ENCODE measurements at regions not wholly inside any gene's neighbourhood (a gene's known extent, or its start where the extent isn't known, plus 50 kb on each side); places are given as distances from the start of the nearest gene placed in this dataset.
"Not testable (repeated sequence)": the region's sequence is repeated elsewhere in the genome, so short reads cannot be mapped to it uniquely, and the experiment has no call there.

GRCh38 chr2:34242763-34243123, 643.6 kb upstream of the FAM98A start:
- DNase-seq = no peak

DNA sequence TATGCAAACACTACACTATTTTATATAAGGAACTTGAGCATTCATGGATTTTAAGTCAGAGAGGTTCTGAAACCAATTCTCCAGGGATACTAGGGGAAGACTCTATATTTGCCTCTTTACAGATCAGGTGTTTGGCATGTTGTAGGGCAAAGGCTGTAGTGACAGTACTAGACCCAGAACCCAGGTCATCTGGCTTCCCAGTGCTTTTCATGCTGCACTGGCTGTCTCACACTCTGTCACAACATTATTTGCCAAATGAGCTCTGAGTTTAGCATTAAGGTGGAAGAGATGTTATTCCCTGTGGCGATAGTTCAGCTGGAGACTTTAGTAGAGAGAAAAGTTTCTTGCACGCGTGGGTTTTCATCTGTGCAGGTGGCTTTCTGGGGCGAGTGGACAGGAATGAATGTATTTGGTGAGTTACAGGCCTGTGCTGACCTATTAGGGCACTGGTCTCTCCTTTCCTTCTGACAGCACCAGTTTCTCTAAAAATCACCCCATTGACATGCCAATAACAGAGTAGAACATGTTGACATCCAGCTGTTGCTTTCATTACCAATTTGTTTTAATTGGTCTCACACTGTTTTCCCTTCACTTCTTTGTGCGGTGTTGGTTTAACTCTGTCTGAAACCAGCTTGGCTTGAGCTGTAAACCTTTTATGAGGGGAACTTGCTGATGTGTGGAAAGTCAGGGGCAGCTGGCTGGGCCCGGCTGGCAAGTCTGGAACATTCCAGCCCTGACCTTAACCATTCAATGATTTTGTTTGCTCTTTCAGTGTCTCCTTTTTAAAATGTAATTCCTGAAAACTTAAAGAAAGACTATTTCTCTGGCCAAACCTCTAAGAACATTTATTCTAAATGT, 643.0 kb upstream of the FAM98A start:
- no peak for DNase-seq

DNA sequence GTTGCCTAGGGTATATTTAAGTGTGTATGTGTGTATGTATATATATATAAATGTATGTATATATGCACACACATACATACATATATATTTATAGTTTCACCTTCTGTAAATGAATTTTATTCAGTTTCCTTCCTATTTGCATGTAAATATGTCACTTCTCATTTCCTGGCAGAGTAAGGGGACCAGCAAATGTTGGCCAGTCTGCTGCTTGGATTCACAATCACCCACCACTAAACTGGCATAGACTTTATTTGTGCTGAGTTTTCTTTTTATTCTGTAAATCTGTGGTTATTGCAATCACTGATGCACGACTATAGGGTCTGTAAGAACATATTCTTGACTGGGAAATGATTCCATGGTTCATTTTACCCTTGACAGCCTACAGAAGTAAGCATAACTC, 640.4 kb upstream of the FAM98A start:
- DNase-seq = no peak

DNA sequence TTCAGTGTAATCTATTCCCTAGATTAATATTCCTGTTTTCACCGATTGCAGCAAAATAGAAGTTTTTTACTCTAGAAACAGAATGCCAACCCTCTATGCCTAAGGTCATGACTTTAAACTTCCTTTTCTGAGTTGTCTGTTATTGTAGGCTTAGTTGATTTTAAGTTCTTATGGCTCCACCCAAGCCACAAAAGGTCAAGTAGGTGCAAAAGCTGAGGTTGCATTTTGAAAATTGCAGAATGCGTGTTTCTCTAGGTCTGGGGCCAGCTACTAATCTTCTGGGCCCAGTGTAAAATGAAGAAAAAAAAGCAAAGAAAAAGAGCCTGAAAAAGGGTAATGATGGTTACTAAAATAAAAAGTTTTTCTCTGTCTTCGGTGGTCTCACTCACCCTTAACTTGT, 635.7 kb upstream of the FAM98A start:
- DNase-seq = no peak

DNA sequence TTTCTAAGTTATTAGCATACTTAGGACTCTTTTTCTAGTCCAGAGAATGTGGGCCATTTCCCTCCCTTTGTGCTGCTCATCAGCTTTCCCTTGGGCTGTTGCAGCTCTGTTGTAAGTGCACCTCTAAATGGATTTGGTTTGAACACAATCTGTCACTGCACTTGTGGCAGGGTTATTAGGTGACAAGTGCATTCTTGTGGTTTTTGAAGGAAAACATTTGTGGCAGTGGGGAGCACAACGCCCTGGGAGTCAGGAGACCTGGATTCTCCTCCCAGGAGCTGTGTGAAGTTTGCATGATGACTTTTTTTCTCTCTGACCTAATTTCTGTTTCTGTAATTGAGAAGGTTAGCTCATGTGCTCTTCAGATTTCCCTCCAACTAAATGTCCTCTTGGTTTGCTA, 630.9 kb upstream of the FAM98A start:
- no peak for DNase-seq

GRCh38 chr2:34215174-34215573, 616.1 kb upstream of the FAM98A start:
- no peak for DNase-seq

DNA sequence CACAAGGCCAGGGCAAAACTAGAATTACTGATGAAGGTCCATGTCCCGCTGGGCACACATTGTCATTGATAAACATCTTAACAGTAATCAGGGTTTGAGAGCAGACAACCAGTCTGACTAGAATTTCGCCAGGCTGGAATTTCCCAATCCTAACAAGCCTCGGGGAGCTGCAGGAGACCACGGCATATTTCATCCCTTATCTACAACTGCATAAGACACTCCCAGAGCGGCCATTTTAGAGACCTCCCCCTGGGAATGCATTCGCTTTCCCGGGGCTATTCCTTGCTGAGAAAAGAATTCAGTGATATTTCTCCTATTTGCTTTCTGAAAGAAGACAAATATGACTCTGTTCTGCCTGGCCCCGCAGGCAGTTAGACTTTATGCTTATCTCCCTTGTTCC, 611.3 kb upstream of the FAM98A start:
- DNase-seq = not testable (repeated sequence)

GRCh38 chr2:34204560-34204959, 605.5 kb upstream of the FAM98A start:
- no peak for DNase-seq

- DNase-seq = no peak
These were observed 602.0 kb upstream of the FAM98A start for GRCh38 chr2:34201099-34201498.

GRCh38 chr2:34199971-34200370, 600.9 kb upstream of the FAM98A start:
- DNase-seq = no peak

DNA sequence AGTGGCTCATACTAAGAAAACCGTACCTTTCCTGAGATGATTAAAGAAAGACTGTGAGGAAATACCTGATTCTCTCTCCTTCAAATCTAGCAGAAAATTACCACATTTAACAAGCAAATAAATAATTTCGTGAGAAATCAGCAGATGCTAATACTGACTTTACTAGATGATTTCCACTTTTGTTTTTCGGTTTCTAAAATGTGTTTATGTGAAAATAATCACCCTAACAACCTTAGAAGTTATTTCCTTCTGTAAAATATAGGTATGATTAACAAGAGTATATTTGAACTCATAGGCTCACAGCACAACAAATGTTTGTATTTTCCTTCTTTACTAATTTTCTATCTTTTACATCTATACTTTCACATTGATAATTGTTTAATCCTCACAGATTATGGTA, 594.1 kb upstream of the FAM98A start:
- DNase-seq = no peak

- DNase-seq = no peak
These were observed 589.6 kb upstream of the FAM98A start for GRCh38 chr2:34188464-34189303.

DNA sequence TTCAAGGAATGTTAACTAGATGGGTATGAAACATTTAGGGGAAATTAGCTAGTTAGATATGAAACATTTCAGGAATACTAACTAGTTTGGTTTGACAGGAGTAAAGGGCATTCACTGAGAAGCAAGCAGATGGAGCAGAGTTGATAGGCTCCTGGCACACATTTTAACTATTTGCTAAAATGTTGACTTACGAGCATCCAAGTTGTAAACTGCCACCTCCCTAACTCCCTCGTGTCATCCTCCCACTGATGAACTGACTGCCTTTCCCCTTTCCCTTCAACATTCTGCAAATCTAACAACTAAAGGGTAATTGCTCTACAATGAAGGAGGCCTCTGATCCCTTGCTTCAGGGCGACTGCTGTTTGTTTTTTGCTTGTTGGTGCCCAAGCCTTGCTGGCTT, 580.4 kb upstream of the FAM98A start:
- DNase-seq = no peak

GRCh38 chr2:34178482-34178881, 579.4 kb upstream of the FAM98A start:
- DNase-seq = no peak

- DNase-seq = no peak
These were observed 577.6 kb upstream of the FAM98A start for GRCh38 chr2:34176693-34177092.

DNA sequence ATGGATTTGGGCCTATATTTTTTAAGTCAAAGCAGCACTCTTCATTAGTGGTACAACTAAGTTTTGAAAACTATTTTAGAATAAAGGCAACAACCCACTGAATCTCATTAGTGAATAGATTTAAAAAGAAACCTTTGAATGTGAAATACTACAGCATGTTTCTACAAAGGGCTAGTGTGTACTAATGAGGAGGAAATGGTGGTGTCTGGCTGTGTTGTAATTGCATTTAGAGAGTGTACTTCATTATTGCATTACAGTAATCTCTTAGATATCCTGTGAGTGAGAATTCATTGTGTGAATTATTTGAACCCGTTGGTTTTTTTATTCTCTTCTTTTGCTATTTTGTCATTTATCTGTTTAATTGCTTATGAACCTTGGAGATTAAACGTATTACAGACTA, 575.4 kb upstream of the FAM98A start:
- no peak for DNase-seq

GRCh38 chr2:34162231-34162630, 563.1 kb upstream of the FAM98A start:
- DNase-seq = no peak

GRCh38 chr2:34161549-34161948, 562.5 kb upstream of the FAM98A start:
- DNase-seq = no peak

- DNase-seq = no peak
These were observed 560.8 kb upstream of the FAM98A start for GRCh38 chr2:34159901-34160300.

DNA sequence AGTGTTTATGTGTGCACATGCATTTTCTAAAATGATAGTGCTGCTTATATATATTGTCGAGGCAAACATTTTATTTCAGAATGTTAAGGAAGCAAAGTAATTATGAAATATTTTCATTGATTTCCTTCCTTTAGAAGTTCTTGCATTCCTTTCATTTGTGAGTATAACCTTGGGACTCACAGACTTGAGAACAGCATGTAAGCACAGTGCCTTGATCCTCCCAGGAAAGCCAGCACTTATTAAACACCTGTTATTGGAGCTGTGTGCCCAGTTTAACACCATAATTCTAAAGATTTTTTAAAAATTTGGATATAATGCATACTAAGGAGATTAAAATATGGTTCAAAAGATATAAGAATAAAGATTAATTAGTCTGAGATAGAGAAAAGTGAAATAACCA, 554.4 kb upstream of the FAM98A start:
- no peak for DNase-seq

GRCh38 chr2:34147780-34148179, 548.7 kb upstream of the FAM98A start:
- DNase-seq = no peak

DNA sequence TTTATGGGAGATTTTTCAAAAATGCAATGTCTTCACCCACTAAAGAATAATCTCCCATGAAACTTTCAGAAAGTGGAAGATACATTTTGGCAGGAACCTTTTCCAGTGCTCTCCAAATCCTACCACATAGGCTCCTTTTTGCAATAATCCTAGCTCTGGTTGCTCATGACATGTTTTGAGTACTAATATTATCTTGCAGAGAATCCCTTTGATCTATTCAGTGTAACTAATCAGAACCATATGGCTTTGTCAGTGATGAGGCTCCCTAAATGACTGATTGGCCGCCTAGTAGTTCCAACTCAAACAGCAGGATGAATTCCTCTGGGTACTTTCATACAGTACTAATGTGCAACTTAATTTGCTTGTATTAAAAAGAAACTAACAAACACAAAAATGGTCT, 544.0 kb upstream of the FAM98A start:
- no peak for DNase-seq

DNA sequence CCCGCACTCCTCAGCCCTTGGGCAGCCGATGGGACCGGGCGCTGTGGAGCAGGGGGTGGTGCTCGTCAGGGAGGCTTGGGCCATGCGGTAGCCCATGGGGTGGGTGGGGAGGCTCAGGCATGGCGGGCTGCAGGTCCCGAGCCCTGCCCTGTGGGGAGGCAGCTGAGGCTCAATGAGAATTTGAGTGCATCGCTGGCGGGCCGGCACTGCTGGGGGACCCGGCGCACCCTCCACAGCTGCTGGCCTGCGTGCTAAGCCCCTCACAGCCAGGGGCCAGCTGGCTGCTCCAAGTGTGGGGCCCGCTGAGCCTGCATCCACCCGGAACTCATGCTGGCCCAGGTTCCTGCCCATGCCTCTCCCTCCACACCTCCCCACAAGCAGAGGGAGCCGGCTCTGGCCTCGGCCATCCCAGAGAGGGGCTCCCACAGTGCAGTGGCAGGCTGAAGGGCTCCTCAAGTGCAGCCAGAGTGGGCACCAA, 543.5 kb upstream of the FAM98A start:
- not testable (repeated sequence) for DNase-seq

DNA sequence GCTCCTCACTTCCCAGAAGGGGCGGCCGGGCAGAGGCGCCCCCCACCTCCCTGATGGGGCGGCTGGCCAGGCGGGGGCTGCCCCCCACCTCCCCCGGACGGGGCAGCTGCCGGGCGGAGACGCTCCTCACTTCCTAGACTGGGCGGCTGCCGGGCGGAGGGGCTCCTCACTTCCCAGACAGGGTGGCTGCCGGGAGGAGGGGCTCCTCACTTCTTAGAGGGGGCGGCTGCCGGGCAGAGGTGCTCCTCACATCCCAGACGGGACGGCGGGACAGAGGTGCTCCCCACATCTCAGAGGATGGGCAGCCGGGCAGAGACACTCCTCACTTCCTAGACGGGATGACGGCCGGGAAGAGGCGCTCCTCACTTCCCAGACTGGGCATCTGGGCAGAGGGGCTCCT, 534.0 kb upstream of the FAM98A start:
- DNase-seq = not testable (repeated sequence)
